ENCODE measurements at regions not wholly inside any gene's neighbourhood (a gene's known extent, or its start where the extent isn't known, plus 50 kb on each side); places are given as distances from the start of the nearest gene placed in this dataset.

DNA sequence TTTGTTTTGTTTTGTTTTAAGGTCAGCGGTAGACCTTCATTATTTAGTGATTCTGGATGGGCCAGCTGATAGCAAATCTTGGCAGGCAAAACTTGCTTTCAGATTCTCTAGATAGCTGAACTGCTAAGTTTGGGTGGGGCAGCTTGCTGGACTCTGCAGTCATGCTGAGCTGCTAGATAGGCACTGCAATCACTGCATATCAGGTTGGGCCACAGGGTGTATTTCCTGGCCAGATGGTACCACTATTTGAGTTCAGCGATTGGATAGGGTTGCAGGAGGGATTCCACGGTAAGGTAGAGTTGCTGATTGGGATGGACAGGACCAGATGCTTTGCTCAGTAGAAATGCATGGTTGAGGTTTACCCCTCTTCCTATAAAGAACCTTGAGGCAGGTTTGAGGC, 579.3 kb upstream of the ADGRL4 start:
- CTCF ChIA-PET = no interaction called here

GRCh38 chr1:79575424-79575823, 568.9 kb upstream of the ADGRL4 start:
- no peaks in the 10 kb centered on the region for H3K9me3 Mint-ChIP-seq
- H3K36me3 ChIP-seq (ENCODE audit: insufficient read depth, low read length) = no peaks in the 10 kb centered on the region
- H3K27me3 Mint-ChIP-seq = no peaks in the 10 kb centered on the region
- H3K4me1 Mint-ChIP-seq (ENCODE audit: low read depth) = no peaks in the 10 kb centered on the region
- H3K27ac Mint-ChIP-seq = no peak overlapping the region
- CTCF ChIA-PET = no interaction called here
- no peaks in the 10 kb centered on the region for H3K36me3 Mint-ChIP-seq (ENCODE audit: low read depth)
- no peaks in the 10 kb centered on the region for H3K9me3 ChIP-seq (ENCODE audit: control insufficient read depth in 1 of 2, insufficient read depth in 1 of 2, low read length in 2 of 2)
- ATAC-seq (ENCODE audit: poor library complexity) = no peak
- no peak overlapping the region for H3K27ac ChIP-seq (ENCODE audit: low read depth in 1 of 2, low read length in 2 of 2)
- TF ChIP-seq, protein P1, sequence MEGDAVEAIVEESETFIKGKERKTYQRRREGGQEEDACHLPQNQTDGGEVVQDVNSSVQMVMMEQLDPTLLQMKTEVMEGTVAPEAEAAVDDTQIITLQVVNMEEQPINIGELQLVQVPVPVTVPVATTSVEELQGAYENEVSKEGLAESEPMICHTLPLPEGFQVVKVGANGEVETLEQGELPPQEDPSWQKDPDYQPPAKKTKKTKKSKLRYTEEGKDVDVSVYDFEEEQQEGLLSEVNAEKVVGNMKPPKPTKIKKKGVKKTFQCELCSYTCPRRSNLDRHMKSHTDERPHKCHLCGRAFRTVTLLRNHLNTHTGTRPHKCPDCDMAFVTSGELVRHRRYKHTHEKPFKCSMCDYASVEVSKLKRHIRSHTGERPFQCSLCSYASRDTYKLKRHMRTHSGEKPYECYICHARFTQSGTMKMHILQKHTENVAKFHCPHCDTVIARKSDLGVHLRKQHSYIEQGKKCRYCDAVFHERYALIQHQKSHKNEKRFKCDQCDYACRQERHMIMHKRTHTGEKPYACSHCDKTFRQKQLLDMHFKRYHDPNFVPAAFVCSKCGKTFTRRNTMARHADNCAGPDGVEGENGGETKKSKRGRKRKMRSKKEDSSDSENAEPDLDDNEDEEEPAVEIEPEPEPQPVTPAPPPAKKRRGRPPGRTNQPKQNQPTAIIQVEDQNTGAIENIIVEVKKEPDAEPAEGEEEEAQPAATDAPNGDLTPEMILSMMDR (IDR thresholded peaks at IDR 0.05) = no peak
- no peaks in the 10 kb centered on the region for H3K4me1 ChIP-seq (ENCODE audit: insufficient read depth, low read length)
- H3K4me3 Mint-ChIP-seq = no peak overlapping the region
- H3K4me3 ChIP-seq (ENCODE audit: low read length) = no peak overlapping the region
- POLR2A ChIA-PET = no interaction called here
- intact Hi-C loops (cut with DNase I, micrococcal nuclease) = no loop called here
- no peaks in the 10 kb centered on the region for H3K27me3 ChIP-seq (ENCODE audit: control insufficient read depth in 1 of 2, insufficient read depth in 2 of 2, low read length in 2 of 2)
- no peak for DNase-seq

More for the DNA sequence above, 579.3 kb upstream of the ADGRL4 start:
- Histone ChIP-seq H3K9me3 (ENCODE audit: control insufficient read depth in 1 of 2, insufficient read depth in 1 of 2, low read length in 2 of 2) (peaks cover 0 to 8% of the 10 kb centered on the region in 2 experiments), H3K4me3 (ENCODE audit: low read length) (no peak overlapping the region), H3K27ac (ENCODE audit: low read depth in 1 of 2, low read length in 2 of 2) (no peak overlapping the region), H3K27me3 (ENCODE audit: control insufficient read depth in 1 of 2, insufficient read depth in 2 of 2, low read length in 2 of 2) (no peaks in the 10 kb centered on the region), H3K36me3 (ENCODE audit: insufficient read depth, low read length) (no peaks in the 10 kb centered on the region), H3K4me1 (ENCODE audit: insufficient read depth, low read length) (no peaks in the 10 kb centered on the region)
- ATAC-seq (ENCODE audit: poor library complexity) (no peak), DNase-seq (no peak)
- Mint-ChIP-seq H3K4me1 (ENCODE audit: low read depth) (no peaks in the 10 kb centered on the region), H3K27ac (no peak overlapping the region), H3K27me3 (no peaks in the 10 kb centered on the region), H3K36me3 (ENCODE audit: low read depth) (no peaks in the 10 kb centered on the region), H3K4me3 (no peak overlapping the region), H3K9me3 (peaks cover 12% of the 10 kb centered on the region)
- TF ChIP-seq, protein P1 (IDR thresholded peaks at IDR 0.05) = no peak
- POLR2A ChIA-PET = no interaction called here
- intact Hi-C loops (cut with DNase I, micrococcal nuclease) = no loop called here

- Mint-ChIP-seq H3K9me3 (peaks cover 8% of the 10 kb centered on the region), H3K36me3 (ENCODE audit: low read depth) (no peaks in the 10 kb centered on the region), H3K4me3 (no peak overlapping the region), H3K27ac (no peak overlapping the region), H3K27me3 (no peaks in the 10 kb centered on the region), H3K4me1 (ENCODE audit: low read depth) (no peaks in the 10 kb centered on the region)
- Histone ChIP-seq H3K4me1 (ENCODE audit: insufficient read depth, low read length) (no peaks in the 10 kb centered on the region), H3K27ac (ENCODE audit: low read depth in 1 of 2, low read length in 2 of 2) (no peak overlapping the region), H3K9me3 (ENCODE audit: control insufficient read depth in 1 of 2, insufficient read depth in 1 of 2, low read length in 2 of 2) (peaks cover 0 to 3% of the 10 kb centered on the region in 2 experiments), H3K4me3 (ENCODE audit: low read length) (no peak overlapping the region), H3K36me3 (ENCODE audit: insufficient read depth, low read length) (no peaks in the 10 kb centered on the region), H3K27me3 (ENCODE audit: control insufficient read depth in 1 of 2, insufficient read depth in 2 of 2, low read length in 2 of 2) (no peaks in the 10 kb centered on the region)
- ATAC-seq (ENCODE audit: poor library complexity) = no peak
- intact Hi-C loops (cut with DNase I, micrococcal nuclease) = no loop called here
- ChIA-PET POLR2A (interaction anchor here (0.7 kb wide), 1 partner anchor 63 kb away, joined by 4 read pairs; no protein-coding TSS in a partner anchor), CTCF (no interaction called here)
- TF ChIP-seq, protein P1 (IDR thresholded peaks at IDR 0.05) = no peak
- no peak for DNase-seq
Observed at GRCh38 chr1:79568411-79568810, 561.9 kb upstream of the ADGRL4 start.
